ENCODE measurements at regions not wholly inside any gene's neighbourhood (a gene's known extent, or its start where the extent isn't known, plus 50 kb on each side); places are given as distances from the start of the nearest gene placed in this dataset.

- no peak for TF ChIP-seq CHAMP1 (IDR thresholded peaks at IDR 0.05)
- TF ChIP-seq ZNF778 (CRISPR knock-in tag; IDR thresholded peaks at IDR 0.05), result no peak
- TF ChIP-seq KLF16 (IDR thresholded peaks at IDR 0.05), result no peak
- no peak for TF ChIP-seq CTCFL (IDR thresholded peaks at IDR 0.05; ENCODE audit: borderline replicate concordance, insufficient read depth, low read depth, low read length, poor library complexity, severe bottlenecking)
- no peak for TF ChIP-seq ETV1 (tag; conservative IDR thresholded peaks at IDR 0.05; ENCODE audit: low read depth)
- no peak for TF ChIP-seq STAG1 (CRISPR knock-in tag; IDR thresholded peaks at IDR 0.05; ENCODE audit: borderline replicate concordance)
- TF ChIP-seq ZBTB7A (IDR thresholded peaks at IDR 0.05; ENCODE audit: borderline replicate concordance, control insufficient read depth, low read depth, low read length), result no peak
- TF ChIP-seq SOX6 (IDR thresholded peaks at IDR 0.05), result no peak
- no peak for TF ChIP-seq ZNF41 (CRISPR knock-in tag; conservative IDR thresholded peaks at IDR 0.05)
- peak; percentile 53 for TF ChIP-seq ARID1B (IDR thresholded peaks at IDR 0.05)
These were observed 466.2 kb downstream of the TSN start (continued) for GRCh38 chr2:122221665-122222064.
